ENCODE measurements at regions not wholly inside any gene's neighbourhood (a gene's known extent, or its start where the extent isn't known, plus 50 kb on each side); places are given as distances from the start of the nearest gene placed in this dataset.

DNA sequence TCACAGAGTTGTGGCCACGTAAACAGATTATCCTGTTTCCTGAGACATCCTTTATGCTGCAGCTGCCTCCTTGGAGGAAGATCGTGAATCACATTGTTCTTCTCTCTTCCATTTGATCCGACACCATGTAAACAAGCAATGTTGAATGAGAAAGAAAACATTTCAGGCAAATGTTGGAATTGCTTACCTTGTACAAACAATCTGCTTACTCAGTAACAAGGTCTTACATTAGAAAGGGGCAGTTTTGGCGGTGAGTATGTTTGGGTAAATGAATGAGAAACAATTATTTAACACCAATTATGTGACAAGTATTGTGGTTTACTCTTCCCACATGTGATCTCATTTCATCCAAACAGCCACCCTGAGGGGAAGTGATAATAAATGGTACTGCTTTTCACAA lies 637.8 kb downstream of the RAB28 start:
- TF ChIP-seq EZH2 (IDR thresholded peaks at IDR 0.05; ENCODE audit: low read depth, unreplicated experiment) (no peak), CTCF (conservative IDR thresholded peaks at IDR 0.05; ENCODE audit: low read depth in 2 of 2) (no peak), EZH2phosphoT487 (IDR thresholded peaks at IDR 0.05; ENCODE audit: unreplicated experiment) (no peak), POLR2AphosphoS5 (IDR thresholded peaks at IDR 0.05; ENCODE audit: low read depth) (no peak), STAT1 (IDR thresholded peaks at IDR 0.05; ENCODE audit: unreplicated experiment) (no peak), ETS1 (IDR thresholded peaks at IDR 0.05) (no peak), CREB1 (CRISPR knock-in tag; IDR thresholded peaks at IDR 0.05; ENCODE audit: low read depth) (no peak), NANOG (IDR thresholded peaks at IDR 0.05; ENCODE audit: borderline replicate concordance) (no peak), JUNB (IDR thresholded peaks at IDR 0.05; ENCODE audit: unreplicated experiment) (no peak)
- TF ChIP-seq, protein P1, sequence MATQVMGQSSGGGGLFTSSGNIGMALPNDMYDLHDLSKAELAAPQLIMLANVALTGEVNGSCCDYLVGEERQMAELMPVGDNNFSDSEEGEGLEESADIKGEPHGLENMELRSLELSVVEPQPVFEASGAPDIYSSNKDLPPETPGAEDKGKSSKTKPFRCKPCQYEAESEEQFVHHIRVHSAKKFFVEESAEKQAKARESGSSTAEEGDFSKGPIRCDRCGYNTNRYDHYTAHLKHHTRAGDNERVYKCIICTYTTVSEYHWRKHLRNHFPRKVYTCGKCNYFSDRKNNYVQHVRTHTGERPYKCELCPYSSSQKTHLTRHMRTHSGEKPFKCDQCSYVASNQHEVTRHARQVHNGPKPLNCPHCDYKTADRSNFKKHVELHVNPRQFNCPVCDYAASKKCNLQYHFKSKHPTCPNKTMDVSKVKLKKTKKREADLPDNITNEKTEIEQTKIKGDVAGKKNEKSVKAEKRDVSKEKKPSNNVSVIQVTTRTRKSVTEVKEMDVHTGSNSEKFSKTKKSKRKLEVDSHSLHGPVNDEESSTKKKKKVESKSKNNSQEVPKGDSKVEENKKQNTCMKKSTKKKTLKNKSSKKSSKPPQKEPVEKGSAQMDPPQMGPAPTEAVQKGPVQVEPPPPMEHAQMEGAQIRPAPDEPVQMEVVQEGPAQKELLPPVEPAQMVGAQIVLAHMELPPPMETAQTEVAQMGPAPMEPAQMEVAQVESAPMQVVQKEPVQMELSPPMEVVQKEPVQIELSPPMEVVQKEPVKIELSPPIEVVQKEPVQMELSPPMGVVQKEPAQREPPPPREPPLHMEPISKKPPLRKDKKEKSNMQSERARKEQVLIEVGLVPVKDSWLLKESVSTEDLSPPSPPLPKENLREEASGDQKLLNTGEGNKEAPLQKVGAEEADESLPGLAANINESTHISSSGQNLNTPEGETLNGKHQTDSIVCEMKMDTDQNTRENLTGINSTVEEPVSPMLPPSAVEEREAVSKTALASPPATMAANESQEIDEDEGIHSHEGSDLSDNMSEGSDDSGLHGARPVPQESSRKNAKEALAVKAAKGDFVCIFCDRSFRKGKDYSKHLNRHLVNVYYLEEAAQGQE (IDR thresholded peaks at IDR 0.05; ENCODE audit: unreplicated experiment): no peak
